H1 (cell line): ENCODE measurements at regions not wholly inside any gene's neighbourhood (a gene's known extent, or its start where the extent isn't known, plus 50 kb on each side); places are given as distances from the start of the nearest gene placed in this dataset.

ENCODE experiments used
- CTCF ChIA-PET: fragments of 300-600 bp; sonication (Branson Sonifier 250); formaldehyde crosslinking; loops from one replicate; lab custom pipeline; 2021; ENCODE audit not compliant: partially characterized antibody; lab: Charles Lee
- POLR2A ChIA-PET: fragments of 300-600 bp; sonication (Branson Sonifier 250); formaldehyde crosslinking; loops from one replicate; lab custom pipeline; 2021; ENCODE audit warnings: inconsistent platforms; ENCODE audit not compliant: partially characterized antibody; lab: Charles Lee
- DNase-seq, 2 experiments: peaks; one replicate each; pipeline versions ENCODE4 v3.0.0 to v3.0.0-alpha.2; 2010 to 2022; ENCODE audit warnings: low spot score in 2 of 2, low read depth in 1 of 2, mixed read lengths in 1 of 2
- FAIRE-seq: peaks from 2 replicates; lab custom pipeline; 2011; peaks lifted over from hg19 to GRCh38; lab: Jason Lieb, UNC
- H2AFZ ChIP-seq: 2 replicates; pipeline ENCODE4 v1.8.1; 2012; ENCODE audit warnings: low read length, inconsistent platforms
- H2AK5ac ChIP-seq: 2 replicates; pipeline ENCODE4 v1.6.1; 2013; ENCODE audit warnings: low read depth, low read length
- H2BK120ac ChIP-seq: replicated peaks from 2 replicates; pipeline ENCODE3; 2013; ENCODE audit warnings: low read depth, low read length, inconsistent platforms
- H2BK12ac ChIP-seq: 2 replicates; pipeline ENCODE4 v1.6.1; 2013; ENCODE audit warnings: low read depth, low read length
- H2BK15ac ChIP-seq: 2 replicates; pipeline ENCODE4 v1.6.1; 2013; ENCODE audit warnings: low read length
- H2BK20ac ChIP-seq: 2 replicates; pipeline ENCODE4 v1.6.1; 2013; ENCODE audit warnings: low read length
- H2BK5ac ChIP-seq: 2 replicates; pipeline ENCODE4 v1.6.1; 2013; ENCODE audit warnings: low read depth, low read length
- H3K14ac ChIP-seq: 2 replicates; pipeline ENCODE4 v1.6.1; 2013; ENCODE audit warnings: inconsistent platforms; ENCODE audit not compliant: insufficient read length
- H3K18ac ChIP-seq: 2 replicates; pipeline ENCODE4 v1.6.1; 2013; ENCODE audit warnings: low read length; ENCODE audit errors: extremely low read depth
- H3K23ac ChIP-seq: 2 replicates; pipeline ENCODE4 v1.6.1; 2013; ENCODE audit warnings: inconsistent platforms; ENCODE audit not compliant: insufficient read length
- H3K23me2 ChIP-seq: 2 replicates; pipeline ENCODE4 v1.6.1; 2013; ENCODE audit warnings: low read depth, low read length
- H3K27ac ChIP-seq: 2 replicates; pipeline ENCODE4 v1.6.1; 2011; ENCODE audit warnings: low read depth, low read length, inconsistent platforms
- H3K27me3 ChIP-seq, 4 experiments: replicated peaks in 1 of 4; 1 replicate in 1 of 4; 2 replicates in 3 of 4; pipeline versions ENCODE4 v1.6.1 to v1.8.1; 2011 to 2013; ENCODE audit warnings: low read length in 3 of 4, mild to moderate bottlenecking in 3 of 4, inconsistent platforms in 2 of 4, mixed read lengths in 2 of 4, moderate library complexity in 1 of 4; ENCODE audit not compliant: control insufficient read depth in 3 of 4, insufficient read depth in 3 of 4; ENCODE audit errors: extremely low read depth in 1 of 4
- H3K36me3 ChIP-seq, 4 experiments: 2 replicates each; pipeline versions ENCODE4 v1.6.1 to v1.8.1; 2011 to 2013; ENCODE audit warnings: mild to moderate bottlenecking in 4 of 4, low read length in 3 of 4, moderate library complexity in 2 of 4, control low read depth in 1 of 4, inconsistent platforms in 1 of 4; ENCODE audit not compliant: insufficient read depth in 4 of 4, control insufficient read depth in 2 of 4
- H3K4ac ChIP-seq: replicated peaks from 2 replicates; pipeline ENCODE3; 2013; ENCODE audit warnings: low read length, low read depth, mixed read lengths, inconsistent platforms; ENCODE audit not compliant: insufficient read length
- H3K4me1 ChIP-seq, 4 experiments: replicated peaks in 1 of 4; 1 replicate in 1 of 4; 2 replicates in 3 of 4; pipeline versions ENCODE4 v1.6.1 to v1.8.1; 2011 to 2013; ENCODE audit warnings: low read length in 3 of 4, inconsistent platforms in 2 of 4, mixed read lengths in 1 of 4; ENCODE audit not compliant: insufficient read depth in 4 of 4, control insufficient read depth in 3 of 4
- H3K4me2 ChIP-seq, 2 experiments: 2 replicates each; pipeline versions ENCODE4 v1.6.1 to v1.8.1; 2011 to 2013; ENCODE audit warnings: low read depth in 2 of 2, low read length in 2 of 2, control low read depth in 1 of 2, inconsistent platforms in 1 of 2, mild to moderate bottlenecking in 1 of 2; ENCODE audit not compliant: insufficient read depth in 1 of 2
- H3K4me3 ChIP-seq, 4 experiments: fragments of 200-600, 300-600 bp in 1 of 4; sonication (generic), shearing (Covaris generic), sonication (Bioruptor Twin) in 1 of 4; 2 replicates each; pipeline versions ENCODE4 v1.5.1 to v1.8.1; 2011 to 2016; ENCODE audit warnings: low read length in 4 of 4, low read depth in 3 of 4, control low read depth in 2 of 4, inconsistent platforms in 2 of 4, mild to moderate bottlenecking in 2 of 4, mixed read lengths in 1 of 4, moderate library complexity in 1 of 4; ENCODE audit not compliant: insufficient read depth in 2 of 4; ENCODE audit errors: extremely low read depth in 1 of 4
- H3K56ac ChIP-seq: replicated peaks from 2 replicates; pipeline ENCODE3; 2013; ENCODE audit warnings: low read depth, mild to moderate bottlenecking, mixed read lengths, low read length, inconsistent platforms; ENCODE audit not compliant: insufficient read length
- H3K79me1 ChIP-seq: 2 replicates; pipeline ENCODE4 v1.6.1; 2013; ENCODE audit warnings: low read depth, low read length, control low read depth
- H3K79me2 ChIP-seq, 2 experiments: 2 replicates each; pipeline versions ENCODE4 v1.6.1 to v1.8.1; 2012 to 2013; ENCODE audit warnings: low read length in 2 of 2, mild to moderate bottlenecking in 2 of 2, inconsistent platforms in 1 of 2; ENCODE audit not compliant: insufficient read depth in 2 of 2, control insufficient read depth in 1 of 2
- H3K9ac ChIP-seq, 4 experiments: replicated peaks in 1 of 4; 1 replicate in 1 of 4; 2 replicates in 3 of 4; pipeline versions ENCODE4 v1.6.1 to v1.8.1; 2011 to 2013; ENCODE audit warnings: low read depth in 3 of 4, low read length in 3 of 4, control low read depth in 2 of 4, mild to moderate bottlenecking in 2 of 4, moderate library complexity in 2 of 4, inconsistent platforms in 1 of 4; ENCODE audit errors: extremely low read depth in 1 of 4
- H3K9me3 ChIP-seq, 2 experiments: 2 replicates each; pipeline versions ENCODE4 v1.6.1 to v1.8.1; 2012 to 2013; ENCODE audit warnings: mild to moderate bottlenecking in 2 of 2, moderate library complexity in 2 of 2, control low read depth in 1 of 2, inconsistent platforms in 1 of 2, low read depth in 1 of 2, low read length in 1 of 2, mixed read lengths in 1 of 2; ENCODE audit not compliant: insufficient read depth in 2 of 2
- H4K20me1 ChIP-seq, 2 experiments: replicated peaks in 1 of 2; 2 replicates each; pipeline versions ENCODE3 to v1.8.1; 2011 to 2013; ENCODE audit warnings: inconsistent platforms in 2 of 2, low read length in 2 of 2, mild to moderate bottlenecking in 1 of 2; ENCODE audit not compliant: insufficient read depth in 2 of 2, control insufficient read depth in 1 of 2
- H4K5ac ChIP-seq: 2 replicates; pipeline ENCODE4 v1.6.1; 2013; ENCODE audit warnings: low read length, low read depth, mixed read lengths, inconsistent platforms; ENCODE audit not compliant: insufficient read length
- H4K8ac ChIP-seq: 2 replicates; pipeline ENCODE4 v1.8.0; 2013; ENCODE audit warnings: mild to moderate bottlenecking, moderate library complexity, low read length, inconsistent platforms; ENCODE audit not compliant: insufficient read depth; ENCODE audit errors: extremely low read depth
- H4K91ac ChIP-seq: replicated peaks from 2 replicates; pipeline ENCODE3; 2013; ENCODE audit warnings: low read length, mixed read lengths, inconsistent platforms; ENCODE audit not compliant: insufficient read length
- ASH2L ChIP-seq: fragments of 200-600, 300-600 bp; sonication (generic); IDR thresholded peaks from one replicate; pipeline ENCODE4 v1.7.1; 2017; ENCODE audit warnings: low read length
- BACH1 ChIP-seq: IDR thresholded peaks from 2 replicates; pipeline ENCODE4 v1.6.1; 2012; ENCODE audit warnings: low read length, improper control_type of control experiment
- CBX5 ChIP-seq: fragments of 300-800, 300-1000 bp; sonication (generic); IDR thresholded peaks from 2 replicates; pipeline ENCODE4 v1.7.1; 2016; ENCODE audit warnings: antibody characterized with exemption, low read length, low read depth
- EZH2 ChIP-seq: fragments of 200-600 bp; sonication (generic); IDR thresholded peaks from 2 replicates; pipeline ENCODE4 v1.7.1; 2012; ENCODE audit warnings: low read depth, mild to moderate bottlenecking, moderate library complexity, low read length, inconsistent platforms; ENCODE audit not compliant: severe bottlenecking
- KDM5A ChIP-seq: fragments of 200-600 bp; IDR thresholded peaks from 2 replicates; pipeline ENCODE4 v1.7.1; 2012; ENCODE audit warnings: mild to moderate bottlenecking, low read length, inconsistent platforms, mixed read lengths
- MAFK ChIP-seq: IDR thresholded peaks from 2 replicates; pipeline ENCODE4 v1.6.1; 2012; ENCODE audit warnings: low read depth, mild to moderate bottlenecking, improper control_type of control experiment, low read length
- POLR2AphosphoS5 ChIP-seq: IDR thresholded peaks from 2 replicates; pipeline ENCODE4 v1.6.1; 2011; ENCODE audit warnings: low read depth, low read length
- RAD21 ChIP-seq, 2 experiments: IDR thresholded peaks in 1 of 2; conservative IDR thresholded peaks in 1 of 2; 2 replicates each; pipeline ENCODE4 v1.6.1; 2011; ENCODE audit warnings: low read depth in 2 of 2, low read length in 2 of 2, improper control_type of control experiment in 1 of 2, inconsistent platforms in 1 of 2, mild to moderate bottlenecking in 1 of 2, moderate library complexity in 1 of 2
- TCF12 ChIP-seq: IDR thresholded peaks from 2 replicates; pipeline ENCODE4 v1.6.1; 2011; ENCODE audit warnings: low read depth, mild to moderate bottlenecking, low read length
- WGBS, 2 experiments: shearing (Covaris generic) in 1 of 2; methylation state at CpG; one replicate each; pipeline versions ENCODE4 v1.1.6 to v1.1.7; 2013 to 2015; ENCODE audit warnings: low lambda C conversion rate in 2 of 2, mixed read lengths in 2 of 2, inconsistent platforms in 1 of 2, low coverage in 1 of 2, missing lambda C conversion rate in 1 of 2; ENCODE audit not compliant: insufficient replicate concordance in 2 of 2, insufficient coverage in 1 of 2, insufficient read length in 1 of 2; ENCODE audit errors: extremely low coverage in 1 of 2, missing lambda C conversion rate in 1 of 2; 5-methylcytosine and 5-hydroxymethylcytosine counted together

- Histone ChIP-seq H3K4me2 (no peak overlapping the region), H3K9ac (no peak overlapping the region), H3K27me3 (no peaks in the 10 kb centered on the region), H4K20me1 (no peaks in the 10 kb centered on the region), H3K79me1 (no peaks in the 10 kb centered on the region), H2BK20ac (no peak overlapping the region), H2AFZ (no peak overlapping the region), H3K4ac (no peak overlapping the region), H3K79me2 (no peaks in the 10 kb centered on the region), H3K4me1 (no peaks in the 10 kb centered on the region), H3K56ac (no peak overlapping the region), H4K5ac (no peak overlapping the region), H3K9me3 (peaks cover 5 to 15% of the 10 kb centered on the region in 2 experiments; a peak in 3 of 4 replicates), H3K36me3 (no peaks in the 10 kb centered on the region), H3K4me3 (no peak overlapping the region), H3K23me2 (no peaks in the 10 kb centered on the region), H3K18ac (no peak overlapping the region), H2BK5ac (no peak overlapping the region), H3K14ac (no peak overlapping the region), H2BK15ac (no peak overlapping the region), H3K27ac (no peak overlapping the region), H4K91ac (no peak overlapping the region), H4K8ac (no peak overlapping the region), H2BK120ac (no peak overlapping the region), H3K23ac (no peak overlapping the region), H2BK12ac (no peak overlapping the region), H2AK5ac (no peak overlapping the region)
- FAIRE-seq (no peak), DNase-seq (no peak)
- 91% methylated on average over 5 of the region's 5 CpGs; no CpG with 5 or more reads in 1 of the 2 experiments for WGBS, 2 experiments
- TF ChIP-seq KDM5A: no peak
- TF ChIP-seq MAFK: no peak
- no peak for TF ChIP-seq EZH2
- no peak for TF ChIP-seq BACH1
- TF ChIP-seq ASH2L: no peak
- no peak for TF ChIP-seq POLR2AphosphoS5
- no peak for TF ChIP-seq RAD21 (IDR thresholded peaks at IDR 0.05 in 1 of 2, conservative IDR thresholded peaks at IDR 0.05 in 1 of 2; ENCODE audit: low read depth in 2 of 2, low read length in 2 of 2)
- no peak for TF ChIP-seq CBX5
- no peak for TF ChIP-seq TCF12
- POLR2A ChIA-PET: interaction anchor here (0.6 to 0.7 kb wide), 2 partner anchors 13 to 167 kb away, joined by 3 read pairs; no protein-coding TSS in a partner anchor
- CTCF ChIA-PET: interaction anchor here (2.2 kb wide), 1 partner anchor 31 kb away, joined by 5 read pairs; no protein-coding TSS in a partner anchor
These were observed 291.0 kb downstream of the PRDM2 start for GRCh38 chr1:13990939-13991338.
